ENCODE measurements at regions not wholly inside any gene's neighbourhood (a gene's known extent, or its start where the extent isn't known, plus 50 kb on each side); places are given as distances from the start of the nearest gene placed in this dataset.

DNA sequence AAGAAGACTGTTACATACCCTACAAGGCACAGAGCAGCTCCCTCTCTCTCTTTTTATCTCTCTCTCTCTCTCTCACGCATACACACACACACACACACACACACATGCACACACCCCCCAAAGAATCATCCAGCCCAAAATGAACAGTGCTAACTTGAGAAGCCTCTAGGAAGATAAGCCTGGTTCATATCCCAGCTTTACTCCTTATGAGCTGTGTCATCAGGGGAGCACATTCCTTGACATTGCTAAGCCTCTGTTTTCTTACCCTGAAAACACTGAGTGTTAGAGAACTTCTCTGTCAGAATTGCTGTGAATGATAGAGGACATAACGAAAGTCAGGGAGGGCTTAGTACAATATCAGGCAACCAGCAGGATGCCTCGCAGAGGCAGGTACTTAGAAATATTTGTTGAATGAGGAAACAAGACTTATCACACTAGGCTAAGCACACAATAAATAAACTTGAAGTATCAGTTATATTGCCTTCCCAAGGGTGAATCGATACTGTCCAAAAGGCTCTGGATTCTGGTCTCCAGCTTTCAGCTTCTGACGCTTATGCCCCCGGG lies 725.6 kb upstream of the ID2 start:
- DNase-seq (ENCODE audit: low read depth in 2 of 2): no peak

DNA sequence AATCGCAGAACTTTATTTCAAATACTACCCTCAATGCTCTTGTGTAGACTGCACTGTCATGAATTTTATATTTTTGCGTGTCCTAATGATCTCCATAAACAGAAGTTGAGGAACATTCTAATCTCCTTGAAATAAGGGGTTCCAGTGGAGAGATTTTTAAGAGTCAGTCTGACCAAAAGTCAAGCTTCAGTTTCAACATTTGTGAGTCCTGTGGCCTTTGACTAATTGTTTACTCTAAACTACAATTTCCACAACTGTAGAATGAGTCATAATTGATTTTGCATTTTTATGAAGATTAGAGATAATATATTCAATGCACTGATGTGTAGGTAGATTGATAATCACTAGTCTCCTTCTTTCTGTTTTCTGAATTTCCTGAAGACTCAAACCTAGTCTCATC lies 720.3 kb upstream of the ID2 start:
- no peak for DNase-seq (ENCODE audit: low read depth in 2 of 2)

DNA sequence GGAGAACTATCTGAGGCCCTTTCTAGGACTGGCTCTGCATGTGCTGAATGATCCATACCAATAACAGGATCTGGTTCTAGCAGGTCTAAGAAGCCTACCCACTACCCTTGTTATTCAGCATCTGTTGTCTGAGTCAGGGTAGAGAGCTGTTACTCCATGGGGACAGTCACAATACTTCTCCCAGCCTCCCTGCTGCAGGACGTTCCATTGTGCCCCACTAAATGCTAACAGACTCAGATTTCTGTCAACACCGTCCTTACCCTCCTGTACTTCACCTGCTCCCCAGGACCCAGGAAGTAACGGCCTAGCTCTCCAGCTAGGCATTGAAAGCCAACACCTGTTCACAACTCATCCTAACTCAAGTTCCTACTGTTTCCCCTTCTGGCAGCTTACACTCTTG lies 719.7 kb upstream of the ID2 start:
- DNase-seq (ENCODE audit: low read depth in 2 of 2): no peak

DNA sequence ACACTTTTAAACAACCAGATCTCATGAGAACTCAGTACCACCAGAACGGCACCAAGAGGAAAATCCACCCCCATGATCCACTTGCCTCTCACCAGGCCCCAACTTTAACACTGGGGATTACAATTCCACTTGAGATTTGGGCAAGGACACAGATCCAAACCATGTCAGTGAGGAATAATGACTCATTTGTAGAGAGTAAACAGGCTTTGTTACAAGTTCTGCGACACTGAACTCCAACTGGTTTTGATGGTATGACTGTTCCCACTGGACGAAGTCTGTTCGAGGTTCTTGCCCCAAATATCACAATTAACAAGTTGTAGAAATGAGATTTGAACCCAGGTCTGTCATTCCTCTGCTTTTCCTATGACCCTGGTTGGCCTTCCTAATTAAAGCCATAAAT lies 718.1 kb upstream of the ID2 start:
- DNase-seq (ENCODE audit: low read depth in 2 of 2): no peak

DNA sequence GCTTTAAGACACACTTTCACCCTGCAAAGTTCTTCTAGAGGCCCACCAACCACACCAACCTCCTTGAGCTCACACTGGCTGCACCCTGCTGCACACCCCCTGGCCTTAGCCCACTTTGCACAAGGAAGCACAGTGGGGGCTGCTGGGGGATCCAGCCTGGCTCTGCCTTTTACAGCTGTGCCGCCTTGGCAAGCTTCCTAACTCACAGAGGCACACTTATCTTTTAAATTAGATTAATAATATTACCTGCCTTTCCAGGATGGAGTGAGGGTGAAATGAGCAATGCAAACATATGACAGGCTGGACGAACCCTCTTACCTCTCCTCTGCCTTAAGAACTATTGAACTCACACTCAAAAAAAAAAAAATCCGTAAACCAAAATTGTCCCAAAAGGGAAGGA lies 715.8 kb upstream of the ID2 start:
- no peak for DNase-seq (ENCODE audit: low read depth in 2 of 2)

DNA sequence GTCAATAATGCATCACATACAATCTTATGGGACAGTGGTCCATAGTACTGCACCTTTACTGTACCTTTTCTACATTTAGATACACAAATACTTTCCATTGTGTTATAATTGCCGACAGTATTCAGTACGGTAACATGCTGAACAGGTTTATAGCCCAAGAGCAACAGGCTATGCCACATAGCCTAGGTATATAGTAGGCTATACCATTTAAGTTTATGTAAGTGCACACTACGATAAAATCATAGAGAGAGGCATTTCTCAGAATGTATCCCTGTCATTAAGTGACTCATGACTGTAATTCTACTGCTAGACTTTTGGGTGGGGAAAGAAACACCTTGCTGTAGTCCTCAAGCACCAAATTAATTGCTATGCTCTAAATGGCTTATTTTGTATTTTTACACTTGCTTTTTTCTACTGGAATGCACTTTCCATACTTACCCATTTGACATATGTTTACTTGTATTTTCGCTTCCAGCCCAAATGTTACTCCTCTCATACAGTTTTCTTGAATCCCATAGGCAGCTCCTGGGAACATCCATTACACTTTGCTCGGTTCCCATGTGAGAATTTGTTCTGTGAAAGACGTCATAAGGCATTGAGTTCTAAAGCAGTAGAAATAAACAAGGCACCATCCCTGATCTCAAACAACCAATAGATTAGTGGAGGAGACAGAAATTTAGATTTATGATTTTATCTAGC lies 714.0 kb upstream of the ID2 start:
- no peak for DNase-seq (ENCODE audit: low read depth in 2 of 2)

DNA sequence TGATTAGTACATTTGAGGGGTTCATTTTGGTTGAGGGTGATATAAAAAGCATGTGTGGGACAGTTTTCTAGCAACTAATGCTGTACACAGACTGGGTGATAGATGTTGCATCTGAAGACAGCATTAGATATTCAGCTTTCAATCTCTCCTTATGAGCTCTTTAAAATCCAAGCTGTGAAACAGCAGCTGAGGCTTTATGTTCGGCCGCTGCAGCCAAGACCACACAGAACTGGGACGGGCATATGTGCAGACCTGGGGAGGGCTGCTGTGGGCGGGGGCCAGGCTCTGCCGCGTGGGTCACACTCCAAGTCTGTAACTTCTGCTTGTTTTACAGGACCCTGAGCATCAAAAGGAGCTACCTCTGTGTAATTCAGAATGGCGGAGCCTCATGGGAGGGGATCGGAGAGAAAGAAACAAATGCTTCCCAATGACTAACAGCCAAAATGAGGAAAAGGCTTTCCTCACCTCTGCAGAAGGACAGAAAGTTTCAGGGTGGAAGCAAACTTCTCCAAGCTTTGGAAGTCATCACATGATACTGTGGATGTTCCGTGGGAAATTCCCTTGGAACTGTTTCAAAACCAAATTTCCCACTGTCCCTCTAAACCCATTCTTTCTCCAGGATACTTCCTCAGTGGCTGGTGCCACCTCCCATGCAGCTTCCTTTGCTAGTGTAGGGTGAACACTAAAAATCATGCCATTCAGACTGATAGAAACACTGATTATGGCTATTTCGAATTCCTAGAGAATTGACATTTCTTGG lies 711.9 kb upstream of the ID2 start:
- DNase-seq (ENCODE audit: low read depth in 2 of 2): no peak

DNA sequence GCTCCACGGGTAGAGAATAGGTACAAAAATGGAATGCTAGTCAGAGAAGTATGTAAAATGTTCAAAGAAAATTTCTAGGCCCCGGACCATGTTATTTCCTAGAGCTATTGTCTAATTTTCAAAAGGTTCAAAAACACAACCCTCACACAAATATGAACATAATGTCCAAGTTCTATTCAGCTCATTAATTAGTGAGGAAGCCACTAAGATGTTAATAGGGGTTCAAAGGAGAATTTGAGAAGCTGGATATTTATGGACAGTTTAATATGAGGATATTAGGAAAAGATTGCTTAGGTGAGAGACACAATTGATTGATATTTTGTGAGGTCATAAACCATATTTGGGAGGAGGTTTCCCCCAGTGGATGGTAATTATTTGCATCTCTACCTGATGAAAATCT lies 710.6 kb upstream of the ID2 start:
- DNase-seq (ENCODE audit: low read depth in 2 of 2): no peak

DNA sequence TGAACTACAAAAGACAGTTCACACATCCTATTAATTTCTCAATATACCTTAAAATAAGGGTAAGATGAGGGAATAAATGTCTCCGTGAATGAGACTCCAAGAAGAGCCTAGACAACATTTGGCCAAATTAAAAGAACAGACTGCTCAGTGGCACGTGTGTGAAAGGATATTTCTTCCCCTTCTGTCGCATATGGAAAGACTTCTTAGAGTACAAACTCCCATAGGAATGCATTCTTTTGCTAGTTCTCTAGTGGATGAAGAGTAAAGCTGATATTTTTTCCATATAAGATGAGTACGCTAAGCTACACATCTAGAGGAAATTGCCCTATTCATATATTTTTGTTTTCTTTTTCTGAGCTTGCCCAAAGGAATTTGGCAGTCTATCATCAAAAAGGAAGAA lies 710.0 kb upstream of the ID2 start:
- no peak for DNase-seq (ENCODE audit: low read depth in 2 of 2)

DNA sequence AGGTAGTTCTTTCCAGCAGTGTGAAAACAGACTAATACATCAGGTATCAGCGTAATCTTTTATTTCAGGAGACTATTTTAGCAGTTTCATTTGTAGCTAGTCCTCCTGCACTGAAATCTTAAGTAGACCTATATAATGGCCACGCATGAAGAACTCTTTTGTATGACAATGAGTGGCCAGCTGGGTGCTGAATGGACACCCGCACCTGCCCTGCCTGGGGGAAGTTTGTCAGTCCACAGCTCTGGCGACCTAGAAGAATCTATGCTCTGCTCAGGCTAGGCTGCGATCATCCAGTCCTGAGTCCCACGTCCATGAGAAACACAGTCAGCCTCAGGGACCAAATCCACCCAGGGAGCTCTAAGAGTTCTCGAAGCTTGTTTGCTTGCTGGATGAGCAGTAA lies 709.2 kb upstream of the ID2 start:
- DNase-seq (ENCODE audit: low read depth in 2 of 2): no peak

DNA sequence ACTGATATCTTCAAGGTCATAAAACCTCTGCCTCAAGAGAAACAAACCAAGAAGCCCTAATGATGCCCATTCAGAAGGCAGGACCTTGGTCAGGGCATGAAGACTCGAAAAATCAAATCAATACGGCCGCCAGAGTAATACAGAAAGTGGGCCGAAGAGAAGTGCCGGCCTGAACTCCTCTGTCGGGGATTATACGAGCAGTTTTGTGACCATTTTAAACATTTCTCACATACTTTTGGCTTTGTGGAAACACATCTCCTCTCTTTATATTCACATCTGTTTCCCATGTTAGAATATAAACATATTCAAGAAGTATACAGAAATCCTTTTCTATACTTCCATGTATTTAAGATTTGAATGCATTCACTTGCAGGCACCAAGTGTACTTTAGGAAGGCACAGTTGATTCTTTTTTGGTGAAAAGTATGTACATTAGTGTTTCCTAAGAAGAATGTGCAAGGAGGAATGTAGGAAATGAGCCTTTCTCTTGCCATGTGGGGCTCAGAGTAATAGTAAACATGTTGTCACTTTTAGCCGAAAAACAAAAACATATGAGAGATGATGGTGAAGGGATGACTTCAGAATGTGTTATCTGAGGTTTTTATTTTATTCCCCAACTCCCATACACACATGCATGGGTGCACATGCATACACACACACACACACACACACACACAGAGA lies 707.9 kb upstream of the ID2 start:
- DNase-seq (ENCODE audit: low read depth in 2 of 2): no peak

DNA sequence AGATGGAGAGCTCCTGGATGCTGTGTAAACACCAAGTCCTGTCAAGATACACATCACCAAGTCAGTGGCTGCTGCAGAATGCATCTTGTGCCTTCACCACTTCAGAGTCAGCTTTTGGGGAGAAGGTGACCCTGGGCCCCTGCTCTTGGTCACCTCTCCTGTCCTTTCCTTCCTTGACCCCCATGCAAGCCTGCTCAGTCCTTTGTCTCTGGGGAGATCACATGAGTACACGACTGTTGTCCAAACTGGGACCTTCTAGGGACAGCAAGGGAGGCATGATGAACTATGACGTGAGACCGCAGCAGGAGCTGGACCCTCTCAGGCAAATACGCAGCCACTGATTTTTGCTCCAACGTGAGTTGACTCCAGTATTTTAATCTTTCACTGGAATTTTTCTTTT lies 706.9 kb upstream of the ID2 start:
- DNase-seq (ENCODE audit: low read depth in 2 of 2): no peak

DNA sequence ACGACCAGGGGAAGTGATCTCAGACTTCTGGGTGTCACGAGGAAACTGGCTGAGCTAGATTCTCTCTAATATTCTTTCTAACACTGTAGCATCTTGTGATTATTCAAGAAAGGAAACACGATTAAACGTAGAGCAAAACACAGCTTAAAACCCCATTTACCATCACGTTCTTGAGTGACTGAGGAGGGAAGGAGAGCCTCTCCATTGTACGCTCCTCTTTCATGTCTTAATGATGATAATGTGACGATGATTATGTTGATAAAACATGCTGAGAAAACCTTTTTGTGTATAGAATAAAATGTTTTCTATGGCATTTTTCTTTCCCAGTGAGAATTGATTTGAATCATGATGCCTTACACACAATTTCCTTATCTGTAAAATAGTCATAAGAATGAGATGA lies 705.6 kb upstream of the ID2 start:
- no peak for DNase-seq (ENCODE audit: low read depth in 2 of 2)

DNA sequence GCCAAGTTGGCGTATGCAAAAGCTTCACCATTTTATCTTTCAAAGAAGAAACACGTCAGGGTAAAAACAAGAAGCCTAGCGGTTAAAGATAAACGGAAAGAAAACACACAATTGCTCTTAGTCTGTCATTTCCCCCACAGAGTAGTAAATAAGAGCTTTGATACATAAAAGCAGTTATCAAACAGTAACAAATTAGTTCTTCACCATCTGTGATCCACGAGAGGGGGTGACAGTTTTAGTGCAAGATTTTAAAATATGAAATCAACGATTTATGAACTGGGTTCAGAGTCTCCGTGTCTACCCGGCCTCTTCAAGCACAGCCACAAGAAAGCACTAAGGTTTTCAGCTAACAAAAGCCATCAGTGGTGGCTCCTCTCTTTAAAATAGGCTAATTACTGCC lies 703.9 kb upstream of the ID2 start:
- DNase-seq (ENCODE audit: low read depth in 2 of 2): no peak

DNA sequence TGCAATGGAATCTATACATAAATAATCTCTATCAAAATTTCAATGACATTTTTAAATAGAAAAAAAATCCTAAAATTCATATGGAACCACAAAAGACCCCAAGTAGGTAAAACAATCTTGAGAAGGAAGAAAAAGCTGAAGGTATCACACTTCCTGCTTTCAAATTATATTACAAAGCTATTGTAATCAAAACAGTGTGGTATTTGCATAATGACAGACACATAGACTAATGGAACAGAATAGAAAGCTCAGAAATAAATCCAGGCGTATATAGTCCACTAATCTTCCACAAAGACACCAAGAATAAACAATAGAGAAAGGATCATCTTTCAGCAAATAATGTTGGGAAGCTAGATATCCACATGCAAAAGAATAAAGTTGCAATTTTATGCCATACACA lies 699.8 kb upstream of the ID2 start:
- no peak for DNase-seq (ENCODE audit: low read depth in 2 of 2)

DNA sequence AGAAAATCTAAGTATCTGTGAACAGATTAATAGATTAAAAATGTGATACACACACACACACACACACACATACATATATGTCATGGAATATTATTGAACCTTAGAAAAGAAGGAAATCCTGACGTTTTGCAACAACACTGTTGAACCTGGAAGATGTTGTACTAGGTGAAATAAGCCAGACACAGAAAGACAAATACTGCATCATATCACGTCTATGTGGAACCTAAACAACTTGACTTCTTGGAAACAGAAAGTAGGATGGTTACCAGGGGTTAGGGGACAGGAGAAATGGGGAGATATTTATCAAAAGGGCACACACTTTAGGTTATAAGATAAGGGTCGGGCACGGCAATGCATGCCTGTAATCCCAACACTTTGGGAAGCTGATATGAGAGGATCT lies 698.4 kb upstream of the ID2 start:
- no peak for DNase-seq (ENCODE audit: low read depth in 2 of 2)

DNA sequence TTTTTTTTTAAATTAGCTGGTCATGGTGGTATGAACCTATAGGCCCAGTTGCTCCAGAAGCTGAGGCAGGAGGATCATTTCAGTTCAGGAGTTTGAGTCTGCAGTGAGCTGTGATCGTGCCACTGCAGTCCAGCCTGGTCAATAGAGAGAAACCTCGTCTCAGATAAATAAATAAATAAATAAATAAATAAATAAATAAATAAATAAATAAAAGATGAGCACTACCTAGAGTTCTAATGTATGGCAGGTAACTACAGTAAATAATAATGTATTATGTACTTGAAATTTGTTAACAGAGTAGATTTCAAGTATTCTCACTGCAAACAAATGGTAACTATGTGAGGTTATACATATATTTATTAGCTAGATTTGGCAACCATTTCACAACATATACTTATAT lies 697.9 kb upstream of the ID2 start:
- no peak for DNase-seq (ENCODE audit: low read depth in 2 of 2)

DNA sequence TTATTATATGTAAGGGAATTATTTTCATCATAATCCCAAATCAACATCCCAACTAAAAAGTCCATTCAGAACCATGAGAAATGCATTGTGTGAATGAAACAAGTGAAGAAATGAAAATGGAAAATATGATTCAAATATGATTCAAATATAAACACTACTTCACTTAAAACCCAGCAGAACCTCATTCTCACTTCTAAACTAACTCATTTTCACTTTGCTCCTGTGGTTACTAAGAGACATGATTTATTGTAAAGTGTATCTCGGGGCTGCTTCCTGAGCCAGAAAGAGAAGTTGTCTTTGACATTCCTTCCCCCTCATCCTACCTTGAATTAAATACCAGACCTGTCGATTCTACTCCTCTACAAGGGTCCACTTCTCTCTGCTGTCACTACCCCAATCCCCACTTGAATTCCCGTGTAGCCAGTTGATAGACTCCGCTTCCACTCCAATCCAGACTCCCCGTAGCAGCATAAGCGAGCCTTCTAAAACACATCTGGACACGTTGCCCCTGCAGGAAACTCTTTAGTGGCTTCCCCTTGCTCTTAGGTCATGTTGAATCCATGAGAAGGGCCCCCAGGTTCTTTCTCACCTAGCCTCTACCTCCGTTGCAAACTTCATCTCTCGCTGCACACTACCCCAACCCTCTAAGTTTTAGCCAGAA lies 697.0 kb upstream of the ID2 start:
- no peak for DNase-seq (ENCODE audit: low read depth in 2 of 2)

DNA sequence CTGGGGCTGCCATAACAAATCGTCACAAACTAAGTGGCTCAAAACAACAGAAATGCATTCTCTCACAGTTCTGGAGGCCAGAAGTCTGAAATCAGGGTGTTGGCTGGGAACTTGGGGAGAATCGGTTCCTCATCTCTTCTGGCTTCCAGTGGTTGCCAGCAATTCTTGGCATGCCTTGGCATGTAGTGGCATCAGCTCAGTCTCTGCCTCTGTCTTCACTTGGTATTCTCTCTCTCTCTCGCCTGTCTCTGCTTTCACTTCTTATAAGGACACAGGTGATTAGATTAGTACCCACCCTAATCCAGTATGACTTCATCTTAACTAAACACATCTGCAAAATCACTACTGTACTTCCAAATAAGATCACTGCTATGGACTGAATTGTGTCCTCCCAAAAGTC lies 695.4 kb upstream of the ID2 start:
- no peak for DNase-seq (ENCODE audit: low read depth in 2 of 2)

DNA sequence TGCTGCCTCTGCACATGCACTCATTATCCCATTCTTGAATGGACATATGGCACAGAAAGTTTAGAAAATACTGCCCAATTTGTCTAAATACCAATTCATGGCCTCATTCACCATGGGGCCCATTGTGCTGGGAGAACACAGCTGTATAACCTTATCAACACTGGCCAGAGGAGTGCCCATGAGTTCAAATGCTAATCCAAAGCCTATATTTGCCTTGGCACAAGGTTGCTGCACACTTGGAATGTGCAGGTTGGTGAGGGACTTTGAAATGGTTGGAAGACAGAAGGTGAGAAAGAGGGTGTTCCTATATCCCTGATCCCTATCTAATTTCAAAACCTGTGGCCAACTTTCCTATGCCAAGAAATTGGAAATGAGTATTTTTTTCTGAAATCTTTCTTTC lies 693.9 kb upstream of the ID2 start:
- no peak for DNase-seq (ENCODE audit: low read depth in 2 of 2)

DNA sequence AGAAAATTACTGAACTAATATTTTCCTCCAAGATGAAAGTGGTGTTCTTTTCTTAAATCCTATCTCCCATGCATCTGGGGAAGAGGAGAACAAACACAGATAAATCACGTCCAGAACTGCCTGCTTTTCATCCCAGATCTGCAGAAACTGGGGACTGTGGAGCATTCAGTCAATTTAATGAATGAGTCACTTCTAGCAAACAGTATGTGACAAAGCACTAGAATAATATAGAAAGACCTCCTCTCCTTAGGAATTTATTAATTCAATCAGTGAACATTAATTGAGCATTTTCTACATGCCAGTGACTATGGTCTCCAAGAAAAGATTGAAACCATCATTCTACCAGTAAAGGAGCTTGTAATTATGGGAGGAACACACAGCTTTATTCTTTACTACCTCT lies 693.4 kb upstream of the ID2 start:
- no peak for DNase-seq (ENCODE audit: low read depth in 2 of 2)

DNA sequence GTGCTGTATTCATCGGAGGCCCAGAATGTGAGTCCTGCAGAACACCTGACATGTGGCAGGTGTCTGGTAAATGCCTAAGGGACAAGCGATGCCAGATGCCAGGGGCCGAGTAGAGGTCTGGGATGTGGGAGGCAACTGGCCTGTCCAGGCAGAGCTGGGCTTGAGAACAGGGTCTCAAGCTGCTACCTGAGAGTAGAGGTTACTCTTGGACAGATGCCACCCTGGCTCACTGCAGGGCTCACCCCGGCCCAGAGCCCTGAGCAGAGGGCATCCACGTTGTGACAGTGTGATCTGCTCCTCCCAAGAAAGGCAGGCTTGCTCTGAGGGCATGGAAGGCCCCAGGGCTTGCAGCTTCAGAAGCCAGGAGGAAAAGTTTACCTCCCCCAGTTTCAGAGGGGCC lies 692.0 kb upstream of the ID2 start:
- DNase-seq (ENCODE audit: low read depth in 2 of 2): no peak
